A673 (cell line): ENCODE measurements at regions not wholly inside any gene's neighbourhood (a gene's known extent, or its start where the extent isn't known, plus 50 kb on each side); places are given as distances from the start of the nearest gene placed in this dataset.

ENCODE experiments used
- CTCF ChIP-seq: fragments of 300-800, 200-600 bp; sonication (generic); conservative IDR thresholded peaks from 2 replicates; pipeline ENCODE4 v1.5.1; 2017; ENCODE audit warnings: low read depth, mild to moderate bottlenecking, antibody characterized with exemption, low read length, moderate library complexity, mixed read lengths
- EZH2 ChIP-seq: fragments of 200-600 bp; sonication (generic); IDR thresholded peaks from 2 replicates; pipeline ENCODE4 v1.6.1; 2017; ENCODE audit warnings: borderline replicate concordance, low read depth, mild to moderate bottlenecking, mixed read lengths, antibody characterized with exemption, low read length; ENCODE audit not compliant: poor library complexity, severe bottlenecking

GRCh38 chr9:108676355-108676754, 179.4 kb downstream of the ACTL7B start:
- TF ChIP-seq CTCF (no peak), EZH2 (no peak)
